ENCODE measurements at regions not wholly inside any gene's neighbourhood (a gene's known extent, or its start where the extent isn't known, plus 50 kb on each side); places are given as distances from the start of the nearest gene placed in this dataset.
"Not testable (repeated sequence)": the region's sequence is repeated elsewhere in the genome, so short reads cannot be mapped to it uniquely, and the experiment has no call there.

DNA sequence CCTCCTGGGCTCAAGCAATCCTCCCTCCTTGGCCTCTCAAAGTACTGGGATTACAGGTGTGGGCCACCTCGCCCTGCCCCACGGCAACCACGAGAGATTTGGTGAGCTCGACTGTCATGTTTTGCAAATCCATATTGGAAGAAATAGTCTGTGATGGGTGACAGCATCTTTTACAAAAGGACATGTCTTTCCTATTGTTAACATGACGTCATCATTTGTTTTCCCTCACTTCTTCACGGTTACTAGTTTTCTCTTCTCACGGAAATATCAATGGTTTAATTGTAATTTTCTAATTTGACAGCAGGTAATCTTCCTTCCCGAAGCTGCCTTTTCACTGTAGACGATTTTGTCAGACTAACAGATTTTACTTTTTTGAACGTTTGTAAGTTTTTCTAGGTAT, 110.8 kb upstream of the GREM2 start:
- no peaks in the 10 kb centered on the region for H3K27me3 ChIP-seq
- DNase-seq: no peak
- H3K4me3 ChIP-seq: no peak overlapping the region
- H3K27ac ChIP-seq: no peak overlapping the region
- no peaks in the 10 kb centered on the region for H3K9me3 ChIP-seq (replicated peaks)
- no peaks in the 10 kb centered on the region for H3K36me3 ChIP-seq
- no peaks in the 10 kb centered on the region for H3K4me1 ChIP-seq

DNA sequence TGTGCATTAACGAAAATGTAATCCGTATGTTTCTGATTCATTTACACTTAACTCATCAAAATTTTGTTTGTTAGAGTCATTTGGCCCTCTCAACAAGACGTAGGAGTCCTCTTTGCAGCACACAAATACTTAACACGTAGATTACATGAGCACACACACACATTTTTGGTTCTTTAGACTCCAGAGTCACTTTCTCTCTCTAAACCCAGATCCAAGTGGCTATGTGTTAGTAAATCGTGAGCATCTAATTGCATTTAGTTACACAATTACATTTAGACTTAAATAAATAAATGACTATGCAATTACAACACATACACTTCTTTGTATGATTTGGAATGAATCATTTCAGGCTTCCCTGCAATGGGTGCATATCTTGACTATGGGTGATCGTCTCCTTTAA, 109.0 kb upstream of the GREM2 start:
- H3K4me3 ChIP-seq: no peak overlapping the region
- H3K4me1 ChIP-seq: no peaks in the 10 kb centered on the region
- no peaks in the 10 kb centered on the region for H3K27me3 ChIP-seq
- H3K9me3 ChIP-seq (replicated peaks): no peaks in the 10 kb centered on the region
- DNase-seq: no peak
- H3K27ac ChIP-seq: no peak overlapping the region
- no peaks in the 10 kb centered on the region for H3K36me3 ChIP-seq

DNA sequence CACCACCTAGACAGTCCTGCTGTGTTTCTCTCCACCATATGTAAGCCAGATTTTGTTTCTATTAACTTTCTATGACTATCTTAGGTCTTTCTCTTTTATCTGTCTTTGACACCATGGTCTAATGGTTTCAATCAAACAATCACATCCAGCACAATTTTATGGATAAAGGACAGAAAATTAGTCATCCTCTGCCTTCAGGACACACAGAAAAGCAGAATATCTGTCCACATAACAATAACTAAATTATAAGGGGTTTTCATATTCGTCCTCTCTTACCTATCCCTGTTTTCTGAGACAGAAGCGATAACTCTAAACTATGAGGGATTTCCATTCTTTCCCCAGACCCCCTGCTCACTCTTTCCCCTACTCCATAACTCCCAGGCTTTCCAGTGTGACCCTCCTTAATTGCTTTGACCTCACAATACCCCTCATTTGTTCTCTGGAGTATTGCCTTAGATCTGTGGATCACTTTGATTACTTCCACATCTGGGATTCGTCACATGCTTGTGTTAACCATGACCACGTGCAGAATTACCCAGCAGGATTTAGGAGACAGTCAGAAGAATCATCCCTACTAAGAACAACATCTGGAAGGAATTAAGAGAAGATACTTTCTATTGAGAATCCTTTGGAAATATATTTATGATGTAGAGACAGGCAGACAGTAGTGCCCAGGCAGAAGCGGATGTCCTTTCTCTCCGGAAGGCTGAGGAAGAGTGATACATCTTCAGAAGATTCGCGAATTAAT, 108.2 kb upstream of the GREM2 start:
- Histone ChIP-seq H3K27me3 (no peaks in the 10 kb centered on the region), H3K4me3 (no peak overlapping the region), H3K9me3 (replicated peaks) (no peaks in the 10 kb centered on the region), H3K36me3 (no peaks in the 10 kb centered on the region), H3K27ac (no peak overlapping the region), H3K4me1 (no peaks in the 10 kb centered on the region)
- no peak for DNase-seq

DNA sequence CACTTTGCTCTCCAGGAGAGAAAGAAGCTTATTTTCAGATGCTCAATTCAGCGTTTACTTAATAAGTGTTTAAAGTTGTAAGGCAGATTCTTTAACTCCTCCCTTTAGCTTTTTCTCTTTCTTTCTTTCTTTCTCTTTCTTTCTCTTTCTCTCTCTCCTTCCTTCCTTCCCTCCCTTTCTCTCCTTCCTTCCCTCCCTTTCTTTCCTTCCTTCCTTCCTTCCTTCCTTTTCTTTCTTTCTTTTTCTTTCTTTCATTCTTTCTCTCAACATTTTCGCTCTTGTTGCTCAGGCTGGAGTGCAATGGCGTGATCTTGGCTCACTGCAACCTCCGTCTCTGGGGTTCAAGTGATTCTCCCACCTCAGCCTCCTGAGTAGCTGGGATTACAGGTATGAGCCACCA, 104.6 kb upstream of the GREM2 start:
- not testable (repeated sequence) for H3K27me3 ChIP-seq; DNase-seq; H3K27ac ChIP-seq; H3K9me3 ChIP-seq (replicated peaks); H3K36me3 ChIP-seq; H3K4me3 ChIP-seq; H3K4me1 ChIP-seq

DNA sequence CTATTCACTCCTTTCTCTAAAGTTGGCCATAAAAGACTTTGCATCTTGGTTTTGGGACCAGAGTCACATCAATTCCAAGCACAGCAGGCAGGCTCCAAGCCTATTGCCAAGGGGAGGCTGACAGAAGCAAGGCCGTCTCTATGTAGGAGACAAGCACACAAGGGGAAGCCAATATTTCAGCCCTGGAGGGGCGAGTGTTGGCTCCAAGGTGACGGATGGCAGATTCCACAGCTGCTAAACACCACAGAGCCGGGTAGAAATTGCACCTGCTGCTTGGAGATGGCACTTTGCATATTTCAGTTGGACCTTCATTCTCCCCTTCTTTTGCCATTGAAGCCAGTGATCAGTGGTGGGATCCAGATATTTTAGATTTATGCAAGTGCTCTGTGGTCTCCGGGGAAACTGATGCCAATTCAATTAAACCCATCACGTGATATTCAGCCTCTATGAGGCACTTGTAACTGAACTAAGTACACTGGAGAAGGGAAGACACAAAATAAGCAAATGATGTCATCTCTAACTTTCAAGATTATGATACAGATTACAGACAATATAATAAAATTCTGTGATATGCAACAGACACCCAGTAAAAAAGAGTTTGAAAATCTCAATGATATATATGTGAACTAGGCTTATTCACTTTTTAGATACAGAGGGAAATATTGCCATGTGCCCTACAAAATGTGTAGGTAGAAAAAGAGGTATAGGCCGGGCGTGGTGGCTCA, 102.8 kb upstream of the GREM2 start:
- Histone ChIP-seq H3K4me3 (no peak overlapping the region), H3K36me3 (no peaks in the 10 kb centered on the region), H3K27me3 (no peaks in the 10 kb centered on the region), H3K27ac (no peak overlapping the region), H3K4me1 (no peaks in the 10 kb centered on the region), H3K9me3 (replicated peaks) (no peaks in the 10 kb centered on the region)
- DNase-seq: no peak

DNA sequence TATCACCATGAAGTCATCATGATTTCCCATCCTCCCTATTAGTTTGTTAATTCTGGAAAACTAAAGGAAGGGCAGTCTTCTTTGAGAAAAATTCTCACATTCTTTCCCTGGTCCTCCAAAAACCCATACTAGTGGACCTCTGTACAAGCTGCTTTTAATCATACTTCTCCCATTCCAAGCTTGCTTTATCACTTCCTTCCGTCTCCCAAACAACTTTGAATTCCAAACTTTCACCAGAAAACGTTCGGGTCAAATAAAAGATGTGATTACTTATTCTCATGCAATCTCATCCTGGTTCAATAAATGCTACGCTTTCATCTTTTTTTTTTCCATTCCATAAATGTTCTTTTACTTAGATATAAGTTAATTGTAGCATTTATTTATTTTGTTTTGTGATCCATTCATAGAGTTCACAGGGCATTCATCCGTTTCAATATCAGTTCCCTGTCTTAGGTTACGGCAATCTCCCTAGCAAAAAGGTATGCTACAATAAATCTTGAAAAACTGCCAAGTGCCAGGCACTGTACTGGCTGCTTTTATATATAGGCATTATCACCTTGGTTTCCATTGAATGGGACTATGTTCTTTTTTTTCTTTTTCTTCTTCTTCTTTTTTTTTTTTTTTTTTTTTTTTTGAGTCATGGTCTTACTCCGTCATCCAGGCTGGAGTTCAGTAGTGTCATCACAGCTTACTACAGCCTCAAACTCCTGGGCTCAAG, 100.2 kb upstream of the GREM2 start:
- H3K4me1 ChIP-seq: no peaks in the 10 kb centered on the region
- H3K27me3 ChIP-seq: no peaks in the 10 kb centered on the region
- H3K27ac ChIP-seq: no peak overlapping the region
- no peak overlapping the region for H3K4me3 ChIP-seq
- no peak for DNase-seq
- no peaks in the 10 kb centered on the region for H3K36me3 ChIP-seq
- no peaks in the 10 kb centered on the region for H3K9me3 ChIP-seq (replicated peaks)

DNA sequence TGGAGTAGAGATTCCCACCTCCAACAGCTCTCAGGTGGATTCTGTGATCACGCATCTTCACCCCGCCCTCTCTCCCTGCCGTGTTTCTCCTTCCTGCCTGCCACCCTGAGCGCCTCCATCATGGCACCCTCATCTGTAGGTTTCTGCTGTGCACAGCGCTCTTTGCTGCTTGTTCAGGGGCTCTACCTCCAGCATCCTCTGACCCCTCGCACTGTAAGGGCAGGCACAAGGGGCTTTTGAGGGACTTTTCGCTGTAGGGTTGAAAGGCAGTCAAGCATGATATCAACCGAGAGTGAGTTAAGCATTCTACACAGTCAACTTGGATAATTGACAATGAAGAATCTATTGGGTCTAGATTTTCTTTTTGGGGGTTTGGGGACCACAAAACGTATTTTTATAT, 99.1 kb upstream of the GREM2 start:
- Histone ChIP-seq H3K27ac (no peak overlapping the region), H3K4me1 (no peaks in the 10 kb centered on the region), H3K9me3 (replicated peaks) (no peaks in the 10 kb centered on the region), H3K27me3 (no peaks in the 10 kb centered on the region), H3K36me3 (no peaks in the 10 kb centered on the region), H3K4me3 (no peak overlapping the region)
- DNase-seq: no peak

DNA sequence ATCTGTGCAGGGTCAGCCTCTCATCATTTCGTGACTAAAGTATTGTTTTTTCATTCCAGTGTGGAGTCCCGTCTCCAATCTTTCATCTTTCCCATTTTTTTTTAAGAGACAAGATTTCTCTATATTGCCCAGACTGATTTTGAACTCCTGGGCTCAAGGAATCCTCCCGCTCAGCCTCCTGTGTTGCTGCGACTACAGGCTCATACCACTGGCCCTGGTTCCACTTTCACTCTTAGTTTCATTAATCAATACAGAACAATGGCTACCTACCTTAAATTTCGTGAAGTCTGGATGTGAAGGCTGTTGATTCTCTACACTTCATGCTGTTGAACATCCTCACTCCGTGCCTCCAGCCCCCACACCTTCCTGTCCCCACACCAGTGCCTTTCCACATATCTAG, 97.7 kb upstream of the GREM2 start:
- Histone ChIP-seq H3K4me3 (no peak overlapping the region), H3K27ac (no peak overlapping the region), H3K9me3 (replicated peaks) (no peaks in the 10 kb centered on the region), H3K4me1 (no peaks in the 10 kb centered on the region), H3K36me3 (no peaks in the 10 kb centered on the region), H3K27me3 (no peaks in the 10 kb centered on the region)
- DNase-seq: no peak

DNA sequence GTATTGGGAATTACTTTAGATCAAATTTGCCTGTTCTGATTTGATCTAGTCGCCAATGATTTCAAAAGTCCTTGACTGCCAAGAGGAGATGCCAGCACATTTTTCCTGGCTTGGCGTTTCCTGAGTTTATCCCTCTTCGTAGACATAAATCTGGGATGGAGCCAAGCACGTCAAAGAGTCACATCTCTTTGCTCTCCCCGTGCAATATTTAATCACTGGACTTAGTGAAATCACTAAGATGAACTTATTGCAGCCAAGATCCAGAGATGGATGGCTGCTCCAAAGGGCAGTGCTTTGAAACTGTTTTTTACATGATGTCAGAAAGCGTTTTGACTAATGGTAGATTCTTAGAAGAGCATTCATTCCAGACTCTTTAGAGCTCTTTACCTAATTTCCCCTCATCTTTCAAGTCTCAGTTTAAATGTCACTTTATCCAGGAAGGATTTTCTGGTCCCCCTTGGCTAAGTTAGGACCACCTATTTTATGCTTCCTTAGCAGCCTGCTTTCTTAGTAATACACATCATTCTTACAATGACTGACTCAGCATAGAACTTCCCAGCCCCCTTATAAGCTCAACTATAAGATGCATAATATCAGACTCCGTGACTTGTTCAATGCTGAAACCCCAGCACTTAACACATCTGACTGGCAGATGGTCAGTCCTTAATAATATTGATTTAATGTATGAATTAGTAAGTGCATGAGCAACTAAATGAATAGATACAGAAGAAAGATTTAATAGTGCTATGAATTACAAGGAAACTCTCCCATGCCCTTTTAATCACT, 94.4 kb upstream of the GREM2 start:
- Histone ChIP-seq H3K36me3 (no peaks in the 10 kb centered on the region), H3K9me3 (replicated peaks) (no peaks in the 10 kb centered on the region), H3K4me1 (no peaks in the 10 kb centered on the region), H3K27ac (no peak overlapping the region), H3K27me3 (no peaks in the 10 kb centered on the region), H3K4me3 (no peak overlapping the region)
- DNase-seq: no peak

DNA sequence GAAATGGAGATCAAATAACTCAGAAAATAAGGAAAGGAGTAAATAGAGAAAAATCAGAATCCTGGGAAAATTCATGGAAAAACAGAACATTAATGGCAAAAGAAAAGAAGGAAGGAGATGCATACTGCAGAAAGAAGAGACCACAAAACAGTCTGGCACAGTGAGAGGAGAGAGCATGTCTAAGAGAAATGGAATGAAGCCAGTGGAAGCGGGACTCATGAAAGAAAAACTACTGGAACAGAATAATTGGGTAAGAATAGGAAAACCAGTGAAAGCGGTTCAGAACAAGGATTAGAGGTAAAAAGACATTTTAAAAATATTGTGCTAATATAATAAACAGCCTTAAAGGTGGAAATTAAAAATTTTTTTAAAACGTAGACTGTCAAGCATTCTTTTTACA, 93.6 kb upstream of the GREM2 start:
- no peaks in the 10 kb centered on the region for H3K36me3 ChIP-seq
- DNase-seq: no peak
- no peak overlapping the region for H3K27ac ChIP-seq
- no peaks in the 10 kb centered on the region for H3K27me3 ChIP-seq
- no peaks in the 10 kb centered on the region for H3K4me1 ChIP-seq
- no peak overlapping the region for H3K4me3 ChIP-seq
- no peaks in the 10 kb centered on the region for H3K9me3 ChIP-seq (replicated peaks)

DNA sequence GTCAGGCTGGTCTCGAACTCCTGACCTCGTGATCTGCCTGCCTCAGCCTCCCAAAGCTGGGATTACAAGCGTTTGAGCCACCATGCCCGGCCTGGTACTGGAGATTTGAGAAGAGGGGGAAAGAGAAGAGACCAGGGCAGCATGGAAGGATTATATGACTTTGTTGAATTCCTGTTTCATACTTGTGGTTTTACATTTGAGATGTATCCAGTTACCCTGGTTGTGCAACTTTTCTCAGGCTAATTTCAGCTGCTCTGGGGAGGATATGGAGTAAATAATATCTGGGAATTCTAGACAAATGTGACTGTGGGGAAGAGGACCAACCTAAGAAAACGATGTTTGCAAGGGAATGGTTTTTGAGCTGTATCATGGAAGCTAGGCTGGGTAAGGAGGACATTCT, 89.5 kb upstream of the GREM2 start:
- Histone ChIP-seq H3K4me1 (no peaks in the 10 kb centered on the region), H3K4me3 (no peak overlapping the region), H3K36me3 (no peaks in the 10 kb centered on the region), H3K27me3 (no peaks in the 10 kb centered on the region), H3K27ac (no peak overlapping the region), H3K9me3 (replicated peaks) (no peaks in the 10 kb centered on the region)
- peak; percentile 11 to 28 for DNase-seq

DNA sequence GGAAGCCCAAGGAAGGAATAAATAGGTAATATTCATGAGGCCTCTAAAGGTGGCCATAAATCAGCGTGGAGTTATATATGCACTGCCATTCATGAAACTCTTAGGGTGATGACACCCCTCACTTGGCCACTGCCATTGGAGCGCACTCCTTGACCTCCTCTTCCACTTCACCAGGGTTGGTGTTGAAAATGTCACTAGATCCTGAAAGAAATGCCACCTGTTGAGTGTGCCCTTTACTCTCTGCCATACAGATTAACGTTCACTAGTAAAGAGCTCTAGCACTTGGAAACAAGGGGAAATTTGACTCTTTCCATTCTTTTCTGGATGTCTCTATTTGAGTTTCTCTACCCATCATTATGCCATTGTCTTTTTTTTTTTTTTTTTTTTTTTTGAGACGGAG, 83.5 kb upstream of the GREM2 start:
- Histone ChIP-seq H3K36me3 (no peaks in the 10 kb centered on the region), H3K27me3 (no peaks in the 10 kb centered on the region), H3K27ac (no peak overlapping the region), H3K4me3 (no peak overlapping the region), H3K9me3 (replicated peaks) (no peaks in the 10 kb centered on the region), H3K4me1 (no peaks in the 10 kb centered on the region)
- no peak for DNase-seq

DNA sequence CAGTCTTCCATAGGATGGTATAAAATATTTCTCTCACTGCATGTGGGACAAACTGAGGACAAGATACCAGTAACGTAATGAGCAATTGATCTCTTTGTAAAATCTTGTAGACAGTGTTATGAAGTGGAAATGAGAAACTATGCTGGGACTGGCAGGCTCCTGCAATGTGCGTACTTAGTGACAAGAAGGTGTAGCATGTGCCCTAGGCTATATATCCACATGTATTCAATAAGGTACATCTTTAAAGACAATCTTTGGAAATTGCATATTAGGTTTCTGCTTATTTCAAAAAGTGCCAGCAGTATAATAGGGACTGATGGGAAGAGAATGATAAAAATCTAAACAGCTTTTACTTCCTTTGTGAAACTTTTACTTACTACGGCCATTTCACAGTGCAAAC, 81.9 kb upstream of the GREM2 start:
- no peak overlapping the region for H3K27ac ChIP-seq
- H3K27me3 ChIP-seq: no peaks in the 10 kb centered on the region
- DNase-seq: no peak
- no peaks in the 10 kb centered on the region for H3K9me3 ChIP-seq (replicated peaks)
- no peak overlapping the region for H3K4me3 ChIP-seq
- H3K36me3 ChIP-seq: no peaks in the 10 kb centered on the region
- H3K4me1 ChIP-seq: no peaks in the 10 kb centered on the region

DNA sequence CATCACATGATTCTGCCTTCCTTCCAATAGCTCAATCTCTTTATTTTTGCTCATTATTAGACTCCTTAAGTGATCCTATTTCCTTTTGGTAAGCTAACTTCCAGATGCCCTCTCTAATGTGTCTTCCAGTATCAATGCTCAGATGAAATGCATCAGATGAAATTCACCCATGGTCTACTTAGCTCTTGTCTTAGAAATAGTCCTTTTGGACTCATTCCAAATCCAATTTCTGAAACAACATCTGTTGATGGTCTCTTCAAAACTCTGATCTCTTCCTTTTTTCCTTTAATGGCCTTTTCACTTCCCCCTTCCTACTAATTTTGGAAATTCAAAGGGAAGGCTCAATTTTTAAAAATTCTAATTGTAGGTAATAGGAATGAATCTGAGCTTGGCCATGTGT, 81.1 kb upstream of the GREM2 start:
- H3K27me3 ChIP-seq: no peaks in the 10 kb centered on the region
- no peak overlapping the region for H3K27ac ChIP-seq
- H3K36me3 ChIP-seq: no peaks in the 10 kb centered on the region
- no peaks in the 10 kb centered on the region for H3K9me3 ChIP-seq (replicated peaks)
- no peak overlapping the region for H3K4me3 ChIP-seq
- no peaks in the 10 kb centered on the region for H3K4me1 ChIP-seq
- DNase-seq: no peak

Data from SJCRH30 (cell line).